ENCODE measurements at regions not wholly inside any gene's neighbourhood (a gene's known extent, or its start where the extent isn't known, plus 50 kb on each side); places are given as distances from the start of the nearest gene placed in this dataset.
A peak's percentile ranks its signal among the peaks of the same experiment; 100 is the strongest.

DNA sequence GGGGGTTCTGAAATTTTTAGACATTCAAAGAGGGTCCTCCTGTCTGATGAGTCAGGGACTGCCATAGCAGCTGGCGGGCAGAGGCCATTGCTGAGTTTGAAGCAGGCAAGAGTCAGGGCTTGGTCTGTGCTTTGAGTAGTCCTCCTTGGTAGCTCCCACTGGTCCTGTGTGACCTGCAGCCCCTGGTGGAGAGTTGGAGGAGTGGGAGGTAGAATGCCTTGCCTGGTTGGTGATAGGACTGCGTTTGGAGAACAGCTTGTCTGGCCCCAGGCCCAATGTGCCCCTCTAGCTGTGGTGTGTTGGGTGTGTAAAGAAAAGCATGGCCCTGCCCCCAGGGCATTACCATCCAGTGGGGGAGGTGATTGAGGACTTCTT, 116.7 kb downstream of the BEGAIN start:
- DNase-seq: no peak

DNA sequence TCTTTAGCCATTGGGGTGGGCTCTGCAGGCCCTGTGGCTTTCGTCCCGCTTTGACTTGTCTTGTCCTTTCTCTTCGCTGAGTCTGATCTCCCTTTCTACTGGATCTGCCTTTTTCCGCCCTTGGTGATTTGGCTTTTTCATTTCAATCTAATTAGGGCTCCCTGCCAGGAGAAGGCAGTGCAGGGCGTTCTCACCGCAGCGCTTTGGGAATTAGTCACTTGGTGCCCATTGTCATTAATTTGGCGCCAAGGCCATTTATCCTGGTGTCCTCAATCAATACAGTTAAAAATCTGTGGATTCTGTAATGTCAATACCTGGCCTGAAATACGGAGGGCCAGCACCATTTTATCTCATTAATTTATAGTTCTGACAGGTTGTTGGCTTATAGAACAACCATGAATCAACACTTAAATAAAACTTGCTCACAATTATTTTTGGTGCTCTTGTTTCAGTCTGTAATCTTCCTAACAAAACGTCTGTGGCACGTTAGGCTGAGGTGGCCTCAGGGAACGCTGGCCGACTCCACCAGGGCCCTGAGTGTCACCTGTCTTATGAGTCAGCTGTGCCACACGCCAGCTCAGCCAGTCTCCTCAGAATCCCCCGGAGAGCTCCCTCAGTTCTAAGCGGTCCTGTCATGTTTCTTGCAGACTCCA, 115.7 kb downstream of the BEGAIN start:
- DNase-seq: no peak

DNA sequence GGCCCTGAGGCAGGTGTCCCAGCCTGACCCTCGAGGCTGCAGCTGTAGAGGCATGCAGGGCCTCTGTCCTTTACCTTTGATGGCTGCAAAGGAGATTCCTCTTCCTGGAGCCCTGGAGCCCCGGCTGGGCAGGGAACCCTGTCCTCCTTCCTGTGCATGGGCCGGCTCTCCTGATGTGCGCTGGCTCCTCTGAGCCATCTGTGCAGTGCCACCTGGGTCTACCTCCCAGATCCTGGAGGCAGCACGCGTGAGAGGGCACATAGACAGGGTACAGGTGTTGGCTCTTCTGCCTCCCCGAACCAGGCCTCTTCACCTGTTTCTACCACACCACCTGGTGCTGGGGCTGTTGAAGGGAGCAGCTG, 115.1 kb downstream of the BEGAIN start:
- no peak for DNase-seq

DNA sequence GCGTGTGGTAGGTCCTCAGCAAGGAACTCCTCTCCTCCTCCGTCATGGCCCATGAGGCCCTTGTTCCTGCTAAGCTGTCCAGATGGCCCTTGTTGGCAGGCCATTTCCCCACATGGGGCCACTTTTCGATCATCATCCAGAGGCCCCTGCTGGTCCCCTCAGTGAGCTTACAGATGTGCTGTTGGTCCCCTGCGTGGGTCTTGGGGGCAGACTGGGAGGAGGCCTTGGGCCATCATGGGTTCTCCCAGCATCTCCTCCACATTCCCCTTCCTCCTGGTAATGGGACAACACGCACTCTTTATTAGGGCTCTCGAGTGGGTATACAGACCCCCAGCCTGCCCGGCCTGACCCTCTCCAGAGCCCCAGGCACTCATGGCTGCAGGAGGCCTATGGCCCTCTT, 114.7 kb downstream of the BEGAIN start:
- no peak for DNase-seq

DNA sequence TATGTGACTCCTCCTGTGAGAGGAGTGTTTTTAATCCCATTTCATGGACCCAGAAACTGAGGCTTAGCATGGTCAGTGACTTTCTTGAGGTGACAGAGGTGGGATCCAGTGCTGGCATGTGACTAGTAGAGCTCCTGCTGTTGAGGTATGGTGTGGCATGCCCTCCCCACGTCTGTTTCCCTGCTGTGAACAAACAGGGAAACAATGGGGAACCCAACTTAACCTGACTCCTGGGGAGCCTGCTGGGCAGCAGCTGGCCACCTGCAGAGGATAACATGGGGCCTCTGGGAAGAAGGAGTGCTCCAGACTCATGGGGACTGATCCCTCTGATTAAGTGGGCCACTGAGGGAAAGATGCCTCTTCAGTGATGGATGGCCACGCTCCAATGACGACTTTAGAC, 114.0 kb downstream of the BEGAIN start:
- no peak for DNase-seq

DNA sequence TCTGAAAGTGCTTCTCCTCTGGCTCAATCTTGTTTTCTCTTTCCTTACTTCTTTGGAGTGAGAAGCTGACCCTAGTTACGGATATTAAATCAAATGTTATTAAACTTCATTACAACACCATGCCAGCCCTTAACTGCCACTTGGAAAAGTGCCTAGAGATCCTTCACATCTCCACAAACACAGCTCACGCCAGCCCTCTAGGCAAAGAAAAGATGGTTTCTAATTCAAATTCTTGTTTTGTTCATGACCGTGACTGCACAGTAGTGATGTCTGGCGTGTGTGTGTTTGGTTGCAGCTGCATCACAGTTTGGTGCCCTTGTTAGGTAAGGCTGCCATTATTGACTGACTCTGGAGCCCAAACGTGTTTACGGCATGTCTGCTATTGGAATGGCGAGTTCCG, 113.0 kb downstream of the BEGAIN start:
- DNase-seq: no peak

DNA sequence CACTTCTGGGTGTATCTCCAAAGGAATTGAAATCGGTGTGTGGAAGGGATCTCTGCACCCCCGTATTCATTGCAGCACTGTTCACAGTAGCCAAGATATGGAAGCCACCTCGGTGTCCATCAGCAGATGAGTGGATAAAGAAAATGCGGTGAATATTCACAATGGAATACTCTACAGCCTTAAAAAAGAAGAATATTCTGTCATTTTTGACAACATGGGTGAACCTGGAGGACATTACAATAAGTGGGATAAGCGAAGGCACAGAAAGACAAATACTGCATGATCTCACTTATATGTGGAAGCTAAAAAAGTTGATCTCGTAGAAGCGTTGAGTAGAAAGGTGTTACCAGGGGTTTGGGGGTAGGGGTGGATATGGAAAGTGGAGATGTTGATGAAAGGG, 111.9 kb downstream of the BEGAIN start:
- DNase-seq: no peak

DNA sequence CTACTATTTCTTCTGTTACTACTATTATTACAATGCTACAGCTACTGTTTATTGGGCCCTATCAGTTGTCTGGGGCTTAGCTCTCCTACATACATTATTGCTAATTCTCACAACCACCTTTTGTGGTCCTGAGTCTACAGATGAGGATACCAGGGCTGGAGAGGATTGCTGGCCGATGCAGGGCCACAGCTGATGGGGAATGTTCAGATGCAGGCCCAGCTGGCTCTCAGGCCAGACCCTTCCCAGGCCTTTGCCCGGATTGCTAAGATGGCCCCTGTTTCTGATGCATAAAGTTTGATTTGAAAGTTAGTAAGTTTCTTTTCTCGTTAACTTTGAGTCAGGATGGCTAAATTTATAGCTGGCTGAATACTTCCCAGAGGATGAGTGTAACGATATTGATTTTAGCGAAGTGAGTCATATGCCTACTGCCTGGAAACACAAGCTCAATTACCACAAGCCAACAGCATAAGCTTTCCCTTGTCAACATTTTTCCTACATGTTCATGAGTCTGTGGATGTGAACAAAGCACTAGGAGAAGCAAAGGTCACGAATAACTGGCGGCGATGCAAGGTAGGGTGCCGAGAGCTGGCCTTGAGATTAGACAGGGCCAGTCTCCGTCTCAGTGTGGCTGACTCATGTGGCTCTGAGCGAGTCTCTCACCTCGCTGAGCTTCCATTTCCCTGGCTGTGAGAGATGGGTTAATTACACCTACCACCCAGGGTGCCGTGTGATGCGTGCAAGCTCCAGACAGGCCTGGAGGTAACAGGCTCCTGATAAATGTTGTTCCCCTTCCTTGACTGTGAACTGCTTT, 111.0 kb downstream of the BEGAIN start:
- DNase-seq: no peak

DNA sequence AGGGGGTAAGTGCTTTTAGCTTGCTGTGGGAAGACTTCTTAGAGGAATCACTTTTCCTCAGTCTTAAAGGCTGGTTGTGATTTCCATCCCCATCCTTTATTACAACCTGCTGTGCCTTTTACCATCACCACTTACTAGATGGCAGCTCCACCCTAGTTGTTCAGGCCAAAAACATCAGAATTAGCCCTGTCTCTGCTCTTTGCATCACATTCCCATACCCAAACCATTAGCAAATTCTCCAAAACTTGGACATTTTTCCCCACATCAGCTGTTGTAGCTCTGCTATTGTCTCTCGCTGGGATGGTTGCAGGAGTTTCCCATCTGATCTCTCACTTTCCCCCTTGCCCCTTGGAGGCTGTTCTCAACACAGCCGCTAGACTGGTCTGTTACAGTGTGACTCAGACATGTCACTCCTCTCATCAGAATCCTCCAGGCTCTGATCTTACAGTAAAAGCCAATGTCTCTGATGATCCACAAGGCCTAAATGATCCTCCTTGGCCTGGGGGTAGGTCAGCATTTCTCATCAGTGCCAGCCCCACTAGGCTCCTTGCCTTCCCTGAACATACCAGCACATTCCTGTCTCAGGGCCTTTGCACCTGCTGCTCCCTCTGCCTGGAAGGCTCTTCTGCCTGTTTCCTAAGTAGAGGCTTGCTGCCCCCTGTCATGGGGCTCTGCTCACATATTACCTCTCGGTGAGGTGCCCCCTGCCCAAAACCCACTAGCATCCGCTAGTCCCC, 102.5 kb downstream of the BEGAIN start:
- no peak for DNase-seq

DNA sequence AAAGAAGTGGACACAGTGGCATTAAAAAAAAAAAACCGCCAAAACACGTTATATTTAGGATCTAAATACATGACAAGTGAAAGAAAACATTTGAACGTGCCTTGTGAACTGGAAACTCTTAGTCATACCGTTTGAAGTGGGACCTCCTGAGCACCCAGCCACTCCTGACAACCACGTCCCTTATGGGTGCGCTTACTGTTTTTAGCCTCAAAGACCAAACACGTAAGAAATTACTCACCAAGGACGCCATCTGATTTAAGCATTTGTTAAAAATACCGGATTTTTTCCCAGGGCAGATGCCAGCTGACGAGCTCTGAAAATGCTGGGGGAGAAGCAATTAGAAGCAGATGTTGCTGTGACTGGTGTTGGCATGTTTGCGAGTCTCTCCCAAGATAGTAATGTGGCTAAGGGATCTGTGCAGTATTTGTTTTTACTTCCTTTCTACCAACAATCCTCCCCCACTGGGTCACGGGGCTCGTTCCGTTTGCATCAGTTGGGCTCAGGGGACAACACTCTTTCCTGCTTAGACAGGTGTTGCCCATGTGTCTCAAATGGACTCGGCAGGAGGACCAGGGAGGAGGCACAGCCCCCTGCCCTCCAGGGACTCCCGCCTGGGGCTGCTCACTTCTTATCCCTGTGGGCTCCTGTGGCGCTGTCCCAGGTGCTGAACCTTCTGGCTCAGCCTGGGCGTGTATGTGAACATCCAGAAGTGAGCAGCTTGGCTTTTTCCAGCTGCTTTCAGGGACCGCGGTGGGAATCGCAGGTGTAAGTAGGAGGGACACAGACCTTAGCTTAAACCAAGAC, 101.0 kb downstream of the BEGAIN start:
- peak; percentile 42 to 46 for DNase-seq
